GM12891 (cell line): ENCODE measurements at regions not wholly inside any gene's neighbourhood (a gene's known extent, or its start where the extent isn't known, plus 50 kb on each side); places are given as distances from the start of the nearest gene placed in this dataset.
A peak's percentile ranks its signal among the peaks of the same experiment; 100 is the strongest.

Experiments used
- DNase-seq: peaks from one replicate; pipeline ENCODE4 v3.0.0; 2011; ENCODE audit warnings: low spot score; ENCODE audit not compliant: insufficient read length
- FAIRE-seq: peaks from 2 replicates; lab custom pipeline; 2011; peaks lifted over from hg19 to GRCh38; lab: Jason Lieb, UNC
- PAX5 ChIP-seq: IDR thresholded peaks from 2 replicates; pipeline ENCODE4 v1.6.1; 2011; ENCODE audit warnings: low read length, moderate library complexity, mild to moderate bottlenecking; ENCODE audit not compliant: insufficient read depth, severe bottlenecking
- POLR2A ChIP-seq: IDR thresholded peaks from 2 replicates; pipeline ENCODE4 v1.6.1; 2011; ENCODE audit warnings: low read depth, low read length, control low read depth
- POLR2AphosphoS5 ChIP-seq: IDR thresholded peaks from 2 replicates; pipeline ENCODE4 v1.6.1; 2011; ENCODE audit warnings: low read depth, low read length, control low read depth
- POU2F2 ChIP-seq: IDR thresholded peaks from 2 replicates; pipeline ENCODE4 v1.6.1; 2011; ENCODE audit warnings: low read depth, mild to moderate bottlenecking, control low read depth, low read length, moderate library complexity
- SPI1 ChIP-seq: IDR thresholded peaks from 2 replicates; pipeline ENCODE4 v1.6.1; 2011; ENCODE audit warnings: low read depth, low read length, control low read depth
- TAF1 ChIP-seq: IDR thresholded peaks from 2 replicates; pipeline ENCODE4 v1.6.1; 2011; ENCODE audit warnings: low read depth, low read length, control low read depth

DNA sequence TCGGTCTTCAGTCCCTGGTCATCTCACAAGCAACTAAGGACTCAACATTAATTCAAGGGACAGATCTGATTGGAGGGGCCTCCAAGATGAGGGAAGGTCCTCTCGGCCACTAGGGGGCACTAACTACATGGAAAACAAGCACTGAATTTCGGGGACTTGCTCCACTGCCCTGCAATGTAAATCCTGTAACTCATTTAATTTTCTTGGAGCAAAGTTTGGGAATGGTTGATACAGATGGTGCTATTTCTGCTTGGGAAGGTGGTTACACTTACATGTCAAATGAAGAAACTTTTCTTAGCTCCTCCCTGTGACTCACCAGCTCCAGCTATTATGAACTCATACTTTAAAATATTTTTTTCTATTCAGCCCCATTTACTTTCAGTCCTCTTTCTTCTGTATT, 97.4 kb upstream of the KCNJ15 start:
- peak; percentile 22 for DNase-seq
- FAIRE-seq: peak; percentile 28
- TF ChIP-seq TAF1 (no peak), PAX5 (no peak), SPI1 (no peak), POLR2A (no peak), POU2F2 (no peak), POLR2AphosphoS5 (no peak)

DNA sequence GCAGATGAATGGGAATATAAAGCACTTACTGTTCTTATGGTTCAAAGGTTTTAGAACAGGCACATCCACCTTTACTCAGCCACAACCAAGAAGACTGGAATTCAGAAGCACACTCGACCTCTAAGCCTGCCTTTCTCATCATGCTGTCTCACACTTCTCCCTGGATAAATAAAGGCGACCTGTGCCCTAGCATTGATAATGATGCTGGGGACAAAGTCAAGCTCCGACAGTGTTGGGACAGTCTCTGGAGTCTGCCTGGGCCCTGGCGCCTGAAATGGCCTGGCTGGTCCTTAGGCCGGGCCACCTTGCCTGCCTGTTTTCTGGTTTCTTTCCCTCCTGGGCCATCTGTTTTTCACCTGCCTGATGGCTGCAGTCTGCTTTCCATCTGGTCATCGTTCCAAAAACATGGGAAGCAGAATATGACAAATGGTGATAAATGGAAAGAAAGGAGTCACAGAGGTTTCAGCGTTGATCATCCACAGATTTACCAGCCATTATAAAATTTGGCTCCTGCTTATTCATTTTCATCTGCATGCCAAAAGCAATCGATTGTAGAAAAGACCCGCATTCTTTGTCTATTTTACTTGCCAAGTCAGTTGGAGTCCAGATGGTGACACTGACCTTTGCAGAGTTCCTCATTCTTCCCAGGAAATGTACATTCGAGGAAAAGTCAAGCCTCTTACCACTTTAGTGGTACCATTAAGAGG, 91.2 kb upstream of the KCNJ15 start:
- DNase-seq (no peak), FAIRE-seq (no peak)
- TF ChIP-seq POLR2A: no peak
- no peak for TF ChIP-seq SPI1
- no peak for TF ChIP-seq TAF1
- TF ChIP-seq POLR2AphosphoS5: no peak
- no peak for TF ChIP-seq PAX5
- TF ChIP-seq POU2F2: no peak

GRCh38 chr21:38166173-38166535, 90.6 kb upstream of the KCNJ15 start:
- FAIRE-seq (no peak), DNase-seq (no peak)
- no peak for TF ChIP-seq SPI1
- TF ChIP-seq PAX5: no peak
- TF ChIP-seq TAF1: no peak
- TF ChIP-seq POU2F2: no peak
- no peak for TF ChIP-seq POLR2A
- no peak for TF ChIP-seq POLR2AphosphoS5

- FAIRE-seq (no peak), DNase-seq (no peak)
- no peak for TF ChIP-seq POLR2AphosphoS5
- no peak for TF ChIP-seq POU2F2
- TF ChIP-seq PAX5: no peak
- TF ChIP-seq TAF1: no peak
- TF ChIP-seq POLR2A: no peak
- no peak for TF ChIP-seq SPI1
Observed at GRCh38 chr21:38167345-38167744, 89.4 kb upstream of the KCNJ15 start.

DNA sequence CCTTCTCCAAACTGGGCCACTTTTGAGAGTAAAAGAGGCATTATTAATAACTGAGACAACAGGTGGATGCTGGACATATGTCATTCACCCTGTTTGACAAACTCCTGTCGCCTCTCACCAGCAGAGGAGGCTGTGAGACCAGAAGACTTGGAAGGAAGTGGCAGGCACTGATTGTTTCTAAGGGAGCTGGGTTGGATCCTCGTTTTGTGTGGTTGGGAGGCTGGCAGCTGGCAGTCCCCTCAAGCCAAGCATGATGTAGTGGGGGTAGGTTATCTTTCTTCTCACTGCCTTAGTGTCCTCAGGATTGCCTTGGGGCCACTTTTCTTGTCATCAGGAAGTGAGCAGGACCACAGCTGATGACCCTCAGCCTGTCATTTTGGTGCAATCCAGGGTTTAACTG, 86.5 kb upstream of the KCNJ15 start:
- TF ChIP-seq PAX5 (no peak), TAF1 (no peak), POLR2AphosphoS5 (no peak), POLR2A (no peak), POU2F2 (no peak), SPI1 (no peak)
- DNase-seq (no peak), FAIRE-seq (no peak)

DNA sequence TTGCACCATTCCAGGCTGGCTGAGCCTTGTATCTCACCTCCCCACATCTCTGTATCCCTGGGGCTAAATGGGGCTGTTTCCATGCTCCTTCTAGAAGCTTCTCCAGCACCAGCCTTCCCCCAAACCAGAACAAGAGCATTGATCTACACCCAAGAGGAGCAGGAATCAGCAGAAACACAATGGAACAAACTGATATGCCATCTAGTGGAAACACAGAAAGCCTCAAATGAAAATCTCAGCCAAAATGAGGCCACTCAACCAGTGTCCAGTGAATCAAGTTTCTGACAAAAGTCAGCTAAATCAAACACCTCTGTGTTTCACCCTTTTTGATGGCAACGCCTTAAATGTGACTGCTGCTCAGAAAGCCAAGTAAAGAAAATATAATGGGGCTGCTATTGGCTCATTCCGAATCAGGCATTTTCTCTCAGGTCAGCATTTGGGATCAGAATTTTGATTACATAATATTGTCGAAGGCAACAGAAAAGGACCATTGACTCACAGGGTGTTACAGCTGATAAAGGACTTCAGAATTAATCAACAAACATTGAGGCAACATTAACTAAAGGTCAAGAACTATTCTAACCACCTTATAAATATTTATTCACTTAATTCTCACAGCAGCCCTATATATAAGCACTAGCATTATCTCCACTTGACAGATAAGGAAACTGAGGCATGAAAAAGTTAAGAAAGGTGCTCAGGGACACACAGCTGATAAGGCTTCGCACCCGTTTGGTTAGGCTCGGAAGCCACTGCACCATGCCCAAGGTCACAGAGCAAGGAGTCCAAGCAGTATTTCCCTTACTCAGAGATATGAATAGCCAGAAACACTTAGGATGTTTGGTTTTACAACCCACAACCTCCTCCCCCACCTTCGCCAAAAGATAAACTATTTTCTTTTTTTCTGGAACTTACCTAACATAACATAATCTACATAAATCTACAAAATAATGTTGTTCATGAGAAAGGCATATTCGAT, 85.8 kb upstream of the KCNJ15 start:
- no peak for FAIRE-seq
- TF ChIP-seq SPI1 (no peak), PAX5 (no peak), POU2F2 (no peak), POLR2A (no peak), TAF1 (no peak), POLR2AphosphoS5 (no peak)
- DNase-seq: no peak

DNA sequence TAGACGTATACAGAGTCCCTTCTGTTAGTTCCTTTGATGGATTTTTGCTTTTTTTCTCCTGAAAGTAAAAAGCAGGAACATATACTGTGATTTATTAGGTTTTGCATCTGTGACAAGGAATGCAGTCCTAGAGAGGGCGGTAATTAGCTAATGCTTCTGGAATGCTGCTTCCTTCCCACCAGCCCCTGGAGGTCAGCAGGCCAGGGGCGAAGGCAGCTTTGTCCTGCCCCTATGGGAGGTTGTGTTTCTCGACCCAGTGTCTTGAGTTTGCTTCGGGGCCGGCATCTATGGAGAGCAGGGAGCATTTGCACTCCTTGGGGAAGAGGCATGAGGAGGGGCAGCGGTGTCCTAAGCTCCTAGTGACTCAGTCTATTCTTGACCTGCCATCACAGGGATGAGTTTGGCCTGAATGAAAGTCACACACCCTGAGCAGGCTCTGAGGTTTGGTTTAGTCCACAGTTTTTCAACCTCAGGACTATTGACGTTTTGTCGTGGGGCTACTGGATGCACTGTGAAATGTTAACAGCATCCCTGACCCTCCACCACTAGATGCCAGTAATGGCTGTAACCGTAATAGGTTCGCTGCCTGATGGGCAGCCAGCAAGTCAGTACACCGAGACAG, 85.0 kb upstream of the KCNJ15 start:
- DNase-seq (no peak), FAIRE-seq (no peak)
- TF ChIP-seq POLR2A: no peak
- TF ChIP-seq SPI1: no peak
- no peak for TF ChIP-seq POLR2AphosphoS5
- no peak for TF ChIP-seq TAF1
- TF ChIP-seq PAX5: no peak
- TF ChIP-seq POU2F2: no peak

- DNase-seq: no peak
- TF ChIP-seq TAF1 (no peak), PAX5 (no peak), POLR2A (no peak), POLR2AphosphoS5 (no peak), POU2F2 (no peak), SPI1 (no peak)
- no peak for FAIRE-seq
Observed at GRCh38 chr21:38173276-38174035, 83.3 kb upstream of the KCNJ15 start.
